ES-I3 (cell line): ENCODE measurements at regions not wholly inside any gene's neighbourhood (a gene's known extent, or its start where the extent isn't known, plus 50 kb on each side); places are given as distances from the start of the nearest gene placed in this dataset.
"Not testable (repeated sequence)": the region's sequence is repeated elsewhere in the genome, so short reads cannot be mapped to it uniquely, and the experiment has no call there.

Source experiments
- H3K36me3 ChIP-seq: 2 replicates; pipeline ENCODE4 v1.6.1; 2013; ENCODE audit warnings: mild to moderate bottlenecking, low read length, control low read depth, moderate library complexity; ENCODE audit not compliant: insufficient read depth
- H3K4me1 ChIP-seq: 2 replicates; pipeline ENCODE4 v1.6.1; 2013; ENCODE audit warnings: mild to moderate bottlenecking, control low read depth, low read length; ENCODE audit not compliant: insufficient read depth
- H3K9ac ChIP-seq: 2 replicates; pipeline ENCODE4 v1.6.1; 2013; ENCODE audit warnings: low read depth, mild to moderate bottlenecking, low read length, moderate library complexity
- H3K9me3 ChIP-seq: 2 replicates; pipeline ENCODE4 v1.6.1; 2013; ENCODE audit warnings: mild to moderate bottlenecking, low read length, moderate library complexity; ENCODE audit not compliant: control insufficient read depth, insufficient read depth

DNA sequence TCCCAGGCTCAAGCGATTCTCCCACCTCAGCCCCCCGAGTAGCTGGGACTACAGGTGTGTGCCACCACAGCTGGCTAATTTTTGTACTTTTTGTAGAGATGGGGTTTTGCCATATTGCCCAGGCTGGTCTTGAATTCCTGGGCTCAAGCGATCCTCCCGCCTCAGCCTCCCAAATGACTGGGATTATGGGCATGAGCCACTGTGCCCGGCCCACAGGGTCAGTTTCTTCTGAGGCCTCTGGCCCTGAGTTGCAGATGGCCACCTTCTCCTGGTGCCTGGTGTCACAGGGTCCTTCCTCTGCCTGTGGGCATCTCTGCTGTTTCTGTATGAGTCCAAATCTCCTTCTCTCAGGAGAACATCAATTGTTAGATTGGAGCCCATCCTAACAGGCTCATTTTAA is 121.4 kb upstream of the TNRC6C start:
- not testable (repeated sequence) for H3K36me3 ChIP-seq, H3K9me3 ChIP-seq
- peaks cover 15% of the 10 kb centered on the region for H3K4me1 ChIP-seq

GRCh38 chr17:77837917-77838316 is 120.6 kb upstream of the TNRC6C start:
- no peaks in the 10 kb centered on the region for H3K9me3 ChIP-seq
- peaks cover 14% of the 10 kb centered on the region for H3K4me1 ChIP-seq
- no peaks in the 10 kb centered on the region for H3K36me3 ChIP-seq
- no peak overlapping the region for H3K9ac ChIP-seq

More for the DNA sequence above, 121.4 kb upstream of the TNRC6C start:
- H3K9ac ChIP-seq: not testable (repeated sequence)

- no peak overlapping the region for H3K9ac ChIP-seq
- H3K4me1 ChIP-seq: peaks cover 14% of the 10 kb centered on the region
- no peaks in the 10 kb centered on the region for H3K36me3 ChIP-seq
- H3K9me3 ChIP-seq: no peaks in the 10 kb centered on the region
Measured at GRCh38 chr17:77838748-77839697, 119.5 kb upstream of the TNRC6C start.

DNA sequence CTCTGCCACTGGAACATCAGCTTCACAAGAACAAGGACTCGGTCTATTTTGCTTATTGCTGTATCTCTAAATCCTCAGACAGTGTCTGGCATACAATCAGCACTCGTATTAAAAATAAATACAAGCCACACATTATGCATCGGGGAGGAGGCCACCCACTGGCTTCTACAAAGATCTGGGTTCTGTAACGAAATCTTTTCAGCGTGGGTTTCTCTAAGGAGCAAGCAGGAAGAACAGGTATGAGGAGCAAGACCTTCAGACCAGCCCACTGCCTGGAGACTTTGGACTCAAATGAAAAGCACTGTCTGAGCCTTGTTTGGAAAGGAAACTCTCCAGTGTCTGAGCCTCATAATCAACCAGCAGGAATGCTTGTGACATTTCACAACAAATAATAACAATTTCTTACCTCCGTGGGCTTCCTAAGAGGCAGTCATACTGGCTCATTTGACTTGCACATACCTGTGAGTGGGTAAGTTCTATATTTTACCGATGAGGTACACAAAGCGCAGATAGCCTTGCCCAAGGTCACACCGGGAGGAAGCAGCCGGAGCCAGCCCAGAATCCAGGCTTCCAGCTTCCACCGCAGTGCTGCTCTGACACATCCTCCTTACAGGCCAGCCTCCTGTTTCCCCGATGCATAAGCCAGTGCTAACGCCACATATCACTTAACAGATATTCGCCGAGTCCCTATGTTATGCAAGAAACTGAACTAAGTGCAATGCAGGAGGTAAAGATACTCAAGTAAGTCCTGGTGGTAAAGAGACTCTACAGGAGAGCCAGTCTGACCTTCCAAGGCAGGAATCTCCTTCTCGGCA is 118.6 kb upstream of the TNRC6C start:
- Histone ChIP-seq H3K9ac (no peak overlapping the region), H3K36me3 (no peaks in the 10 kb centered on the region), H3K9me3 (no peaks in the 10 kb centered on the region), H3K4me1 (peaks cover 6% of the 10 kb centered on the region)

GRCh38 chr17:77840513-77841165 is 117.9 kb upstream of the TNRC6C start:
- Histone ChIP-seq H3K4me1 (peaks cover 3% of the 10 kb centered on the region; the same call in 1 of the 2 replicates), H3K9ac (no peak overlapping the region), H3K9me3 (no peaks in the 10 kb centered on the region), H3K36me3 (no peaks in the 10 kb centered on the region)

- H3K4me1 ChIP-seq: peaks cover 3% of the 10 kb centered on the region; the same call in 1 of the 2 replicates
- H3K9me3 ChIP-seq: no peaks in the 10 kb centered on the region
- no peak overlapping the region for H3K9ac ChIP-seq
- no peaks in the 10 kb centered on the region for H3K36me3 ChIP-seq
Measured at GRCh38 chr17:77841742-77842527, 116.6 kb upstream of the TNRC6C start.

DNA sequence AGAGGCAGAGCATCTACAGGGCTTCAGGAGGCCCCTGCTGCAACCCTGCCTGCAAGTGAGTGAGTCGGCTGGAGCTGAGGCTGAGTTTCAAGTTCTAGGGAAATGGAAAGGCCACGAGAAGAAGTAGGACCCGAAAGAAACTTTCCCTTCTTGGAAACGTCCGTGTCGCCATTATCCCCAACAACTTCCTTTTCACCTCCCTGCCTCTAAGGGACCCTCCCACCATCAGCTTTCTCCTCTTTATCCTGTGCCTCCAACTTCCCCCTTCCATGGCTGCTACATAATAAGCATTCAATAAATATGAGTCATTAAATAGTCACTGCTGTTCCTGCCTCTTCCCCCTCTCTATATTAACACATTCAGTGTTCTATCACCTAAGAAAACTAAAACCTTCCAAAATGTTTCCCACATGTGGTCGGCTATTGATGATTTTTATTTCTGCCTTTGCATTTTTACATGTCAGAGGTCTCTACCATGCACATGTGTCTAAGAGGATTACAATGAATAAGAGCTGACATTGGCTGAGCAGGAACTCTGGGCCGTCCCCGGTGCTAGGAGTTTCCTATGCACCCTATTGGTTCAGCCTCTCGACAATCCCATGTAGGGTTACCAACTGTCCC is 115.9 kb upstream of the TNRC6C start:
- Histone ChIP-seq H3K4me1 (peaks cover 3% of the 10 kb centered on the region; the same call in 1 of the 2 replicates), H3K9ac (no peak overlapping the region), H3K36me3 (no peaks in the 10 kb centered on the region), H3K9me3 (no peaks in the 10 kb centered on the region)

DNA sequence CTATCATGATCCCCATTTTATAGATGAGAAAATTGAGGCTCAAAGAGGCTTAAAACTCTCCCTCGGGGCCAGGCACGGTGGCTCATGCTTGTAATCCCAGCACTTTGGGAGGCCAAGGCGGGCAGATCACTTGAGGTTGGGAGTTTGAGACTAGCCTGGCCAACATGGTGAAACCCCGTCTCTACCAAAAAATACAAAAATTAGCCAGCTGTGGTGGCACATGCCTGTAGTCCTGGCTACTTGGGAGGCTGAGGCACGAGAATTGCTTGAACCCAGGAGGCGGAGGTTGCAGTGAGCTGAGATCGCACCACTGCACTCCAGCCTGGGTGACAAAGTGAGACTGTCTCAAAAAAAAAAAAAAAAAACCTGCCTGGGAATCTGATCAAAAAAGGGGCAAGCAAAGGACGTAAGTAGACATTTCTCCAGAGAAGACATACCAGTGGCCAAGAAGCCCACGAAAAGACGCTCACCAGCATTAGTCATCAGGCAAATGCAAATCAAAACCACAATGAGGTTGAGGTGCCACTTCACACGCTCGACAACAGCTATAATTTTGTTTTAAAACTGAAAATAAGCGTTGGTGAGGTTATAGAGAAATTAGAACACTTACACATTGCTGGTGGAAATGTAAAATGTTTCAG is 115.1 kb upstream of the TNRC6C start:
- H3K36me3 ChIP-seq, H3K9ac ChIP-seq, H3K9me3 ChIP-seq, H3K4me1 ChIP-seq: not testable (repeated sequence)

GRCh38 chr17:77843896-77844295 is 114.6 kb upstream of the TNRC6C start:
- H3K9me3 ChIP-seq: no peaks in the 10 kb centered on the region
- no peak overlapping the region for H3K9ac ChIP-seq
- H3K36me3 ChIP-seq: no peaks in the 10 kb centered on the region
- H3K4me1 ChIP-seq: peaks cover 3% of the 10 kb centered on the region; the same call in 1 of the 2 replicates

GRCh38 chr17:77844681-77845080 is 113.8 kb upstream of the TNRC6C start:
- Histone ChIP-seq H3K36me3 (no peaks in the 10 kb centered on the region), H3K9me3 (no peaks in the 10 kb centered on the region), H3K9ac (no peak overlapping the region), H3K4me1 (peaks cover 3% of the 10 kb centered on the region; the same call in 1 of the 2 replicates)

GRCh38 chr17:77845541-77846225 is 112.8 kb upstream of the TNRC6C start:
- no peak overlapping the region for H3K9ac ChIP-seq
- no peaks in the 10 kb centered on the region for H3K9me3 ChIP-seq
- H3K4me1 ChIP-seq: peaks cover 3% of the 10 kb centered on the region; the same call in 1 of the 2 replicates
- no peaks in the 10 kb centered on the region for H3K36me3 ChIP-seq

GRCh38 chr17:77846531-77847085 is 111.9 kb upstream of the TNRC6C start:
- H3K36me3 ChIP-seq: no peaks in the 10 kb centered on the region
- H3K9ac ChIP-seq: no peak overlapping the region
- no peaks in the 10 kb centered on the region for H3K9me3 ChIP-seq
- H3K4me1 ChIP-seq: peaks cover 2% of the 10 kb centered on the region; the same call in 1 of the 2 replicates
